ENCODE measurements at regions not wholly inside any gene's neighbourhood (a gene's known extent, or its start where the extent isn't known, plus 50 kb on each side); places are given as distances from the start of the nearest gene placed in this dataset.

DNA sequence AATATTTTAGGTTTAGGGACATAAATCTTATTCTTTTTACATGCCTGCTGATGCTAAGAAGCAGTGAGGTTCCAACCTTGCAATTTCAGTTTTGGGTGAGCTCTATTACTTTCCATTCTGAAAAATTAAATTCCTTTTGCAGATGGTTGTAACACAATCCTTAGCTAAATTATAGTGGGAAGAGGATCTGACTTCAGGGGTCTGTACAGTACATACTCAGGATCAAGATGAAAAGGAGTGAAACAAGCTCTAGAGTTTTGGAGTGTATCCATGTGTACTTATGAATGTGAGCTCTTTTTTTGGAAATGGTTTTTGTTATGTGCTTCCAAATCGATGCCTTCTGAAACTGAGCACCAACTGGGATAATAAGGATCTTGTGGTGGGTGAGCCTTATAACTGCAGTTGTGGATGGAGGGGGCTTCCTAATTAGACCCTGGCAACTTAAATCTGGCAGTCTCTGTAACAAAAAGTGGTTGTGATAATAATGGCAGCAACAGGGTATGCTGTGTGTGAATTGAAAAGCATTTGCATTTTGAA lies 218.8 kb upstream of the MAP3K7 start:
- 65 to 81% methylated on average over 1 of the region's 1 CpG for WGBS, 2 donors
- no peaks in the 10 kb centered on the region for H3K36me3 ChIP-seq (ENCODE audit: control insufficient read depth in 4 of 4, insufficient read depth in 4 of 4, low read length in 4 of 4)
- DNase-seq (no peak), ATAC-seq (ENCODE audit: insufficient read depth, low FRiP score) (no peak)
- H3K4me1 ChIP-seq (ENCODE audit: control insufficient read depth in 5 of 5, insufficient read depth in 5 of 5, low read length in 5 of 5): peaks cover 0 to 10% (median 0%) of the 10 kb centered on the region in 5 donors
- H3K27ac ChIP-seq (ENCODE audit: low read depth in 1 of 2, low read length in 1 of 2): no peak overlapping the region
- H3K9me3 ChIP-seq (ENCODE audit: control insufficient read depth in 4 of 4, insufficient read depth in 3 of 4, low read length in 3 of 4): no peaks in the 10 kb centered on the region
- TF ChIP-seq, protein P1, sequence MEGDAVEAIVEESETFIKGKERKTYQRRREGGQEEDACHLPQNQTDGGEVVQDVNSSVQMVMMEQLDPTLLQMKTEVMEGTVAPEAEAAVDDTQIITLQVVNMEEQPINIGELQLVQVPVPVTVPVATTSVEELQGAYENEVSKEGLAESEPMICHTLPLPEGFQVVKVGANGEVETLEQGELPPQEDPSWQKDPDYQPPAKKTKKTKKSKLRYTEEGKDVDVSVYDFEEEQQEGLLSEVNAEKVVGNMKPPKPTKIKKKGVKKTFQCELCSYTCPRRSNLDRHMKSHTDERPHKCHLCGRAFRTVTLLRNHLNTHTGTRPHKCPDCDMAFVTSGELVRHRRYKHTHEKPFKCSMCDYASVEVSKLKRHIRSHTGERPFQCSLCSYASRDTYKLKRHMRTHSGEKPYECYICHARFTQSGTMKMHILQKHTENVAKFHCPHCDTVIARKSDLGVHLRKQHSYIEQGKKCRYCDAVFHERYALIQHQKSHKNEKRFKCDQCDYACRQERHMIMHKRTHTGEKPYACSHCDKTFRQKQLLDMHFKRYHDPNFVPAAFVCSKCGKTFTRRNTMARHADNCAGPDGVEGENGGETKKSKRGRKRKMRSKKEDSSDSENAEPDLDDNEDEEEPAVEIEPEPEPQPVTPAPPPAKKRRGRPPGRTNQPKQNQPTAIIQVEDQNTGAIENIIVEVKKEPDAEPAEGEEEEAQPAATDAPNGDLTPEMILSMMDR (IDR thresholded peaks at IDR 0.05; ENCODE audit: control extremely low read depth, extremely low read depth): no peak
- no peak overlapping the region for H3K9ac ChIP-seq (ENCODE audit: insufficient read depth in 1 of 2, low read length in 2 of 2)
- H3K4me3 ChIP-seq: no peak overlapping the region
- H3K27me3 ChIP-seq (ENCODE audit: control insufficient read depth in 3 of 3, insufficient read depth in 3 of 3, low read length in 2 of 3): no peaks in the 10 kb centered on the region

DNA sequence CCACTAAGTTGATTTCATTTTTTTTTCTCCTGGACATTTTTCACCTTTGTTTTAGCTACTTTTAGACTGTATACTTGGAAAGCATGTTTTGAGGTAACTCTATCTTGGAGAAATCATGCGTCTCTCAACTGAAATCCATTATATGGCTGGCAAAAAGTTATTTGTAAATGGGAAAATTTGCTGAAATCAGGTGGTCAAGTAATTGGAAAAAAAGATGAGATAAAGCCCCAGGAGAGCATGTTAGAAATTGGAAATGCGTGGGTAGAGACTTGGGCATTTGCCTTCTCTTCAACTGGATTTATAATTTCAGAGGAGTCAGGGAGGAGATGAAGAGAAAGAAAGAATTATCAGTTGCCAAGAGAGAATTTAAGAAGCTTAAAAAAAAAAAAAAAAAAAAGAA lies 217.1 kb upstream of the MAP3K7 start:
- no peak overlapping the region for H3K4me3 ChIP-seq
- 91 to 92% methylated on average over 2 of the region's 2 CpGs for WGBS, 2 donors
- H3K27ac ChIP-seq (ENCODE audit: low read depth in 1 of 2, low read length in 1 of 2): no peak overlapping the region
- no peaks in the 10 kb centered on the region for H3K9me3 ChIP-seq (ENCODE audit: control insufficient read depth in 4 of 4, insufficient read depth in 3 of 4, low read length in 3 of 4)
- peaks cover 0 to 18% (median 0%) of the 10 kb centered on the region in 5 donors for H3K4me1 ChIP-seq (ENCODE audit: control insufficient read depth in 5 of 5, insufficient read depth in 5 of 5, low read length in 5 of 5)
- H3K27me3 ChIP-seq (ENCODE audit: control insufficient read depth in 3 of 3, insufficient read depth in 3 of 3, low read length in 2 of 3): no peaks in the 10 kb centered on the region
- ATAC-seq (ENCODE audit: insufficient read depth, low FRiP score) (no peak), DNase-seq (no peak)
- no peak overlapping the region for H3K9ac ChIP-seq (ENCODE audit: insufficient read depth in 1 of 2, low read length in 2 of 2)
- no peaks in the 10 kb centered on the region for H3K36me3 ChIP-seq (ENCODE audit: control insufficient read depth in 4 of 4, insufficient read depth in 4 of 4, low read length in 4 of 4)
- TF ChIP-seq, protein P1 (IDR thresholded peaks at IDR 0.05; ENCODE audit: control extremely low read depth, extremely low read depth): no peak

GRCh38 chr6:90795078-90795477 lies 208.2 kb upstream of the MAP3K7 start:
- WGBS, 2 donors: 94 to 99% methylated on average over 2 of the region's 2 CpGs
- ATAC-seq (ENCODE audit: insufficient read depth, low FRiP score): no peak

More at GRCh38 chr6:90795078-90795477, 208.2 kb upstream of the MAP3K7 start:
- DNase-seq: no peak
- H3K36me3 ChIP-seq (ENCODE audit: control insufficient read depth in 4 of 4, insufficient read depth in 4 of 4, low read length in 4 of 4): no peaks in the 10 kb centered on the region
- TF ChIP-seq, protein P1 (IDR thresholded peaks at IDR 0.05; ENCODE audit: control extremely low read depth, extremely low read depth): no peak
- H3K9me3 ChIP-seq (ENCODE audit: control insufficient read depth in 4 of 4, insufficient read depth in 3 of 4, low read length in 3 of 4): peaks cover 0 to 2% (median 0%) of the 10 kb centered on the region in 4 donors
- no peak overlapping the region for H3K4me3 ChIP-seq
- no peak overlapping the region for H3K9ac ChIP-seq (ENCODE audit: insufficient read depth in 1 of 2, low read length in 2 of 2)
- peaks cover 0 to 7% (median 0%) of the 10 kb centered on the region in 5 donors for H3K4me1 ChIP-seq (ENCODE audit: control insufficient read depth in 5 of 5, insufficient read depth in 5 of 5, low read length in 5 of 5)
- H3K27ac ChIP-seq (ENCODE audit: low read depth in 1 of 2, low read length in 1 of 2): no peak overlapping the region
- no peaks in the 10 kb centered on the region for H3K27me3 ChIP-seq (ENCODE audit: control insufficient read depth in 3 of 3, insufficient read depth in 3 of 3, low read length in 2 of 3)

Measured in lung (tissue), 11 donors.